ENCODE measurements at regions not wholly inside any gene's neighbourhood (a gene's known extent, or its start where the extent isn't known, plus 50 kb on each side); places are given as distances from the start of the nearest gene placed in this dataset.

DNA sequence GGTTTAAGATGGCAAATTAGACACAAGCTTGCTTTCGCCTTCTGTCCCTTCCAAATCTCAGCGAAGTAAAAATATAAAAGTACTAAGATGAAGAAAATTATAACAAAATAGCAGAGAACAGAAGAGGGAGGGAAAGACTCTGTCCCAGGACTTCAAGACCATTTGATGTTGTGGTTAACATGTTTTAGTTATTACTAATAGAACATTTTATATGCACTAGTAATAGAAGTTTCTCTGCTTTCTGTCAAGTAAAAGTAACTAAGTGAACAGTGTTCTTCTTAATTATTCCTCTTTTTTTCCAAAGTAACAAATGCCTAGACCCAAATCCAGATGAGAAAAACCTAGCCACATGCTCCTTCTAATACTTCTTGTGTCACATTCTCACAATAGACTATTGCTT is 85.1 kb upstream of the DAAM1 start:
- TF ChIP-seq SNAI2 (CRISPR knock-in tag; IDR thresholded peaks at IDR 0.05) (no peak), ZC3H10 (CRISPR knock-in tag; IDR thresholded peaks at IDR 0.05) (no peak), BACH2 (CRISPR knock-in tag; IDR thresholded peaks at IDR 0.05; ENCODE audit: borderline replicate concordance) (no peak), ESRRG (CRISPR knock-in tag; IDR thresholded peaks at IDR 0.05) (no peak), CSDC2 (CRISPR knock-in tag; IDR thresholded peaks at IDR 0.05) (no peak), RARB (CRISPR knock-in tag; IDR thresholded peaks at IDR 0.05) (no peak), TCF4 (CRISPR knock-in tag; IDR thresholded peaks at IDR 0.05; ENCODE audit: borderline replicate concordance) (no peak), ZNF8 (CRISPR knock-in tag; IDR thresholded peaks at IDR 0.05) (no peak), GLIS3 (CRISPR knock-in tag; IDR thresholded peaks at IDR 0.05) (no peak), ARNTL (CRISPR knock-in tag; IDR thresholded peaks at IDR 0.05; ENCODE audit: borderline replicate concordance, low read depth) (no peak), PPARA (CRISPR knock-in tag; IDR thresholded peaks at IDR 0.05; ENCODE audit: borderline replicate concordance) (no peak)
- TF ChIP-seq, protein P1, sequence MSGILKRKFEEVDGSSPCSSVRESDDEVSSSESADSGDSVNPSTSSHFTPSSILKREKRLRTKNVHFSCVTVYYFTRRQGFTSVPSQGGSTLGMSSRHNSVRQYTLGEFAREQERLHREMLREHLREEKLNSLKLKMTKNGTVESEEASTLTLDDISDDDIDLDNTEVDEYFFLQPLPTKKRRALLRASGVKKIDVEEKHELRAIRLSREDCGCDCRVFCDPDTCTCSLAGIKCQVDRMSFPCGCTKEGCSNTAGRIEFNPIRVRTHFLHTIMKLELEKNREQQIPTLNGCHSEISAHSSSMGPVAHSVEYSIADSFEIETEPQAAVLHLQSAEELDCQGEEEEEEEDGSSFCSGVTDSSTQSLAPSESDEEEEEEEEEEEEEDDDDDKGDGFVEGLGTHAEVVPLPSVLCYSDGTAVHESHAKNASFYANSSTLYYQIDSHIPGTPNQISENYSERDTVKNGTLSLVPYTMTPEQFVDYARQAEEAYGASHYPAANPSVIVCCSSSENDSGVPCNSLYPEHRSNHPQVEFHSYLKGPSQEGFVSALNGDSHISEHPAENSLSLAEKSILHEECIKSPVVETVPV (CRISPR knock-in tag; IDR thresholded peaks at IDR 0.05): no peak
- TF ChIP-seq, protein P2, sequence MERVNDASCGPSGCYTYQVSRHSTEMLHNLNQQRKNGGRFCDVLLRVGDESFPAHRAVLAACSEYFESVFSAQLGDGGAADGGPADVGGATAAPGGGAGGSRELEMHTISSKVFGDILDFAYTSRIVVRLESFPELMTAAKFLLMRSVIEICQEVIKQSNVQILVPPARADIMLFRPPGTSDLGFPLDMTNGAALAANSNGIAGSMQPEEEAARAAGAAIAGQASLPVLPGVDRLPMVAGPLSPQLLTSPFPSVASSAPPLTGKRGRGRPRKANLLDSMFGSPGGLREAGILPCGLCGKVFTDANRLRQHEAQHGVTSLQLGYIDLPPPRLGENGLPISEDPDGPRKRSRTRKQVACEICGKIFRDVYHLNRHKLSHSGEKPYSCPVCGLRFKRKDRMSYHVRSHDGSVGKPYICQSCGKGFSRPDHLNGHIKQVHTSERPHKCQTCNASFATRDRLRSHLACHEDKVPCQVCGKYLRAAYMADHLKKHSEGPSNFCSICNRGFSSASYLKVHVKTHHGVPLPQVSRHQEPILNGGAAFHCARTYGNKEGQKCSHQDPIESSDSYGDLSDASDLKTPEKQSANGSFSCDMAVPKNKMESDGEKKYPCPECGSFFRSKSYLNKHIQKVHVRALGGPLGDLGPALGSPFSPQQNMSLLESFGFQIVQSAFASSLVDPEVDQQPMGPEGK (CRISPR knock-in tag; IDR thresholded peaks at IDR 0.05; ENCODE audit: borderline replicate concordance): no peak
- TF ChIP-seq, protein P3, sequence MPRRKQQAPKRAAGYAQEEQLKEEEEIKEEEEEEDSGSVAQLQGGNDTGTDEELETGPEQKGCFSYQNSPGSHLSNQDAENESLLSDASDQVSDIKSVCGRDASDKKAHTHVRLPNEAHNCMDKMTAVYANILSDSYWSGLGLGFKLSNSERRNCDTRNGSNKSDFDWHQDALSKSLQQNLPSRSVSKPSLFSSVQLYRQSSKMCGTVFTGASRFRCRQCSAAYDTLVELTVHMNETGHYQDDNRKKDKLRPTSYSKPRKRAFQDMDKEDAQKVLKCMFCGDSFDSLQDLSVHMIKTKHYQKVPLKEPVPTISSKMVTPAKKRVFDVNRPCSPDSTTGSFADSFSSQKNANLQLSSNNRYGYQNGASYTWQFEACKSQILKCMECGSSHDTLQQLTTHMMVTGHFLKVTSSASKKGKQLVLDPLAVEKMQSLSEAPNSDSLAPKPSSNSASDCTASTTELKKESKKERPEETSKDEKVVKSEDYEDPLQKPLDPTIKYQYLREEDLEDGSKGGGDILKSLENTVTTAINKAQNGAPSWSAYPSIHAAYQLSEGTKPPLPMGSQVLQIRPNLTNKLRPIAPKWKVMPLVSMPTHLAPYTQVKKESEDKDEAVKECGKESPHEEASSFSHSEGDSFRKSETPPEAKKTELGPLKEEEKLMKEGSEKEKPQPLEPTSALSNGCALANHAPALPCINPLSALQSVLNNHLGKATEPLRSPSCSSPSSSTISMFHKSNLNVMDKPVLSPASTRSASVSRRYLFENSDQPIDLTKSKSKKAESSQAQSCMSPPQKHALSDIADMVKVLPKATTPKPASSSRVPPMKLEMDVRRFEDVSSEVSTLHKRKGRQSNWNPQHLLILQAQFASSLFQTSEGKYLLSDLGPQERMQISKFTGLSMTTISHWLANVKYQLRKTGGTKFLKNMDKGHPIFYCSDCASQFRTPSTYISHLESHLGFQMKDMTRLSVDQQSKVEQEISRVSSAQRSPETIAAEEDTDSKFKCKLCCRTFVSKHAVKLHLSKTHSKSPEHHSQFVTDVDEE (CRISPR knock-in tag; IDR thresholded peaks at IDR 0.05): no peak
